GM12891 (cell line): ENCODE measurements at regions not wholly inside any gene's neighbourhood (a gene's known extent, or its start where the extent isn't known, plus 50 kb on each side); places are given as distances from the start of the nearest gene placed in this dataset.

ENCODE experiments used
- DNase-seq: peaks from one replicate; pipeline ENCODE4 v3.0.0; 2011; ENCODE audit warnings: low spot score; ENCODE audit not compliant: insufficient read length
- FAIRE-seq: peaks from 2 replicates; lab custom pipeline; 2011; peaks lifted over from hg19 to GRCh38; lab: Jason Lieb, UNC
- PAX5 ChIP-seq: IDR thresholded peaks from 2 replicates; pipeline ENCODE4 v1.6.1; 2011; ENCODE audit warnings: low read length, moderate library complexity, mild to moderate bottlenecking; ENCODE audit not compliant: insufficient read depth, severe bottlenecking
- POLR2A ChIP-seq: IDR thresholded peaks from 2 replicates; pipeline ENCODE4 v1.6.1; 2011; ENCODE audit warnings: low read depth, low read length, control low read depth
- POLR2AphosphoS5 ChIP-seq: IDR thresholded peaks from 2 replicates; pipeline ENCODE4 v1.6.1; 2011; ENCODE audit warnings: low read depth, low read length, control low read depth
- POU2F2 ChIP-seq: IDR thresholded peaks from 2 replicates; pipeline ENCODE4 v1.6.1; 2011; ENCODE audit warnings: low read depth, mild to moderate bottlenecking, control low read depth, low read length, moderate library complexity
- SPI1 ChIP-seq: IDR thresholded peaks from 2 replicates; pipeline ENCODE4 v1.6.1; 2011; ENCODE audit warnings: low read depth, low read length, control low read depth
- TAF1 ChIP-seq: IDR thresholded peaks from 2 replicates; pipeline ENCODE4 v1.6.1; 2011; ENCODE audit warnings: low read depth, low read length, control low read depth

- no peak for TF ChIP-seq POLR2AphosphoS5
- no peak for TF ChIP-seq TAF1
- TF ChIP-seq POU2F2: no peak
- no peak for TF ChIP-seq PAX5
- no peak for TF ChIP-seq POLR2A
- TF ChIP-seq SPI1: no peak
- DNase-seq (no peak), FAIRE-seq (no peak)
Observed at GRCh38 chr1:5577255-5578040, 414.8 kb downstream of the NPHP4 start.

GRCh38 chr1:5576673-5577065, 415.6 kb downstream of the NPHP4 start:
- no peak for DNase-seq
- FAIRE-seq: no peak
- TF ChIP-seq SPI1 (no peak), POU2F2 (no peak), TAF1 (no peak), POLR2AphosphoS5 (no peak), POLR2A (no peak), PAX5 (no peak)

DNA sequence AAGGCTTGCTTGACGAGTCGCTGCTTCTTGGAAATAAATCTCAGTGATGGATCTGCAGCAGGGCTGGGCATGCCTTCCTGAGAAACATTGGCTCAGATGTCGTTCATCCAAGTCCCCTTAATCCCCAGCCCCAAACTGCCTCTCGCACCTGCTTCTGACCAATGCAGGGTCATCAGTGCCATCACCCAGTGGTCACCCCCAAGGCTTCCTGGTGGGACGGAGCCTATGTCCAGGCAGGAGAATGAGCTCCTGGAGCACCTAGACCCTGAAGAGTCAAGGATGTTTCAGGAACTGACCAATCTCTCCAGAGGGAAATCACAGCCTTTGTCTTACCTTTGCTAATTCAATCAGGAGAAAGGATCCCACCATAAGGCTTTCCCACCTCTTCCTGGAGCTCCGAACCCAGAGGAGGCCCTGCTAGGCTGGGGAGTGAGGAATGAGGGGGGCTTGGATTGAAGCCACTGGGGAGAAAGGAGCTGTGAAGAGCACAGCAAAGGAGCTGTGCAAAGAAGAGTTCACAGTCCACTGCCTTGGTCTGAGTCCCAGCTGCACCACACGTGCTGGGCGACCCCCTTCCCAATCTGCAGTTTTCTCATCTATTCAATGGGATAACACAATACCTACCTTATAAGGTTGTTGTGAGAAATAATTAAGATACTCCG, 416.1 kb downstream of the NPHP4 start:
- no peak for FAIRE-seq
- TF ChIP-seq PAX5: no peak
- TF ChIP-seq POLR2A: no peak
- no peak for TF ChIP-seq SPI1
- TF ChIP-seq TAF1: no peak
- no peak for TF ChIP-seq POU2F2
- no peak for TF ChIP-seq POLR2AphosphoS5
- no peak for DNase-seq

- DNase-seq: no peak
- no peak for TF ChIP-seq SPI1
- no peak for FAIRE-seq
Observed at GRCh38 chr1:5575396-5575940, 416.8 kb downstream of the NPHP4 start.

GRCh38 chr1:5574641-5575040, 417.6 kb downstream of the NPHP4 start:
- TF ChIP-seq POU2F2: no peak
- no peak for TF ChIP-seq TAF1
- no peak for TF ChIP-seq POLR2AphosphoS5
- no peak for TF ChIP-seq PAX5
- TF ChIP-seq POLR2A: no peak
- TF ChIP-seq SPI1: no peak
- no peak for DNase-seq
- FAIRE-seq: no peak

- no peak for TF ChIP-seq TAF1
- no peak for TF ChIP-seq POLR2AphosphoS5
- no peak for TF ChIP-seq PAX5
- no peak for TF ChIP-seq POLR2A
- TF ChIP-seq SPI1: no peak
- no peak for TF ChIP-seq POU2F2
- no peak for FAIRE-seq
- DNase-seq: no peak
Observed at GRCh38 chr1:5572794-5573193, 419.4 kb downstream of the NPHP4 start.

- TF ChIP-seq POLR2A (no peak), POLR2AphosphoS5 (no peak), SPI1 (no peak), PAX5 (no peak), POU2F2 (no peak), TAF1 (no peak)
- no peak for FAIRE-seq
- DNase-seq: no peak
Observed at GRCh38 chr1:5571861-5572401, 420.3 kb downstream of the NPHP4 start.

DNA sequence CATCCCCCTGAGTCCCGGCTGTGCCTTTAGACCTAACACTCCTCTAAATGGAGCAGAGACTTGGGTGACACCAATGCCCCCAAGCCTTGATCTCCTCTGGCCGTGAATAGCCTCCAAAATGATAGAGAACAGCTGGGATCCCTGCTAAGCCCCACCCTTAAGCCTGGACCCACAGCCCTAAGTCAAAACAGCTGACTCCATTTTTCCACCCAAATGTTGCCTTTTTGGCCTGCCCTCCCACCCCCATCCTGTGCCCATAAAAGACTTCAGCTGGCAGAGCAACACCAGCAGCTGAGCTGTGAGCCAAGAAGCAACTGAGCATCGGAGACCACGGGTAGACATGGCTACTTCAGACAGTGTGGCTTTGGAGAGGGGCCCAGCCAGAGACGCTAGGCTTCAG, 420.8 kb downstream of the NPHP4 start:
- TF ChIP-seq PAX5 (no peak), POU2F2 (no peak), SPI1 (no peak), POLR2AphosphoS5 (no peak), POLR2A (no peak), TAF1 (no peak)
- no peak for FAIRE-seq
- DNase-seq: no peak

DNA sequence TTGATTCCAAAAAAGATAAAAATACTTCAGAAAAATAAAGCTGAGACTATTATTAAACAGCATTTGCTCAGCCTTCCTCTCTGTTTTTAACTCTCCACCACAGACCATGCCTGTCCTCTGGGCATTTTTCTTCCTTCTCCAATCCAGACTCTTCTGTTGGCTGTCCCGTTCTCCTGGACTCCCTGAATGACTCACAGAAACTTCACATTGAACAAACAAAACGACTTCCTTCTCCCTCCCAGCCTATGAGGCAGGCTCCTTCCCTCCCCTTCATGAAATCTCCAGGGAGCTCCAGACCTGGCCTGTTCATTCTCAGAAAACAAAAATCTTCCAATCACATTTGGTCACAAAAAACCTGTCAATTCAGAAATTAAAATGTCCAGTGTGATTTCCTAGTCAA, 421.3 kb downstream of the NPHP4 start:
- TF ChIP-seq TAF1 (no peak), POU2F2 (no peak), POLR2A (no peak), PAX5 (no peak), POLR2AphosphoS5 (no peak), SPI1 (no peak)
- no peak for FAIRE-seq
- no peak for DNase-seq

GRCh38 chr1:5568321-5568720, 423.9 kb downstream of the NPHP4 start:
- no peak for DNase-seq
- FAIRE-seq: no peak
- no peak for TF ChIP-seq SPI1
